GM18508 (cell line): ENCODE measurements at regions not wholly inside any gene's neighbourhood (a gene's known extent, or its start where the extent isn't known, plus 50 kb on each side); places are given as distances from the start of the nearest gene placed in this dataset.

Experiments used
- ATAC-seq: cut with Tn5 transposase; IDR thresholded peaks from one replicate; pipeline ENCODE4 v1.9.1; 2021; ENCODE audit warnings: moderate number of reproducible peaks; ENCODE audit not compliant: insufficient read depth, unreplicated experiment

- ATAC-seq = no peak
Observed at GRCh38 chr1:56028244-56028643, 551.1 kb downstream of the PLPP3 start.

- ATAC-seq = no peak
Observed at GRCh38 chr1:56025942-56026341, 553.4 kb downstream of the PLPP3 start.

- ATAC-seq = no peak
Observed at GRCh38 chr1:56024155-56024554, 555.2 kb downstream of the PLPP3 start.

- ATAC-seq = no peak
Observed at GRCh38 chr1:56019922-56020321, 559.4 kb downstream of the PLPP3 start.

- no peak for ATAC-seq
Observed at GRCh38 chr1:56019472-56019871, 559.9 kb downstream of the PLPP3 start.

GRCh38 chr1:56017336-56017735 lies 562.0 kb downstream of the PLPP3 start:
- ATAC-seq = no peak

- ATAC-seq = no peak
Observed at GRCh38 chr1:56003846-56004245, 575.5 kb downstream of the PLPP3 start.

- ATAC-seq = no peak
Observed at GRCh38 chr1:56002231-56002630, 577.1 kb downstream of the PLPP3 start.

- no peak for ATAC-seq
Observed at GRCh38 chr1:56000424-56000823, 578.9 kb downstream of the PLPP3 start.

- no peak for ATAC-seq
Observed at GRCh38 chr1:55997536-55997935, 581.8 kb downstream of the PLPP3 start.

GRCh38 chr1:55993646-55994318 lies 585.6 kb downstream of the PLPP3 start:
- no peak for ATAC-seq

- no peak for ATAC-seq
Observed at GRCh38 chr1:55990007-55990406, 589.4 kb downstream of the PLPP3 start.

- ATAC-seq = no peak
Observed at GRCh38 chr1:55988963-55989452, 590.4 kb downstream of the PLPP3 start.

GRCh38 chr1:55987491-55988249 lies 591.7 kb downstream of the PLPP3 start:
- no peak for ATAC-seq

- no peak for ATAC-seq
Observed at GRCh38 chr1:55986003-55986402, 593.4 kb downstream of the PLPP3 start.

GRCh38 chr1:55981010-55981650 lies 598.2 kb downstream of the PLPP3 start:
- ATAC-seq = no peak

GRCh38 chr1:55980582-55980981 lies 598.8 kb downstream of the PLPP3 start:
- ATAC-seq = no peak

- ATAC-seq = no peak
Observed at GRCh38 chr1:55974714-55975441, 604.5 kb downstream of the PLPP3 start.

- no peak for ATAC-seq
Observed at GRCh38 chr1:55970526-55971110, 608.7 kb downstream of the PLPP3 start.

- ATAC-seq = no peak
Observed at GRCh38 chr1:55969322-55969721, 610.0 kb downstream of the PLPP3 start.
